Erythroblast (primary cell): ENCODE measurements at regions not wholly inside any gene's neighbourhood (a gene's known extent, or its start where the extent isn't known, plus 50 kb on each side); places are given as distances from the start of the nearest gene placed in this dataset.

Experiments used
- GATA1 ChIP-seq: IDR thresholded peaks from 2 replicates; pipeline ENCODE4 v1.6.1; 2011; ENCODE audit warnings: low read depth, mild to moderate bottlenecking, control low read depth, low read length, moderate library complexity
- POLR2A ChIP-seq: IDR thresholded peaks from 2 replicates; pipeline ENCODE4 v1.6.1; 2011; ENCODE audit warnings: mild to moderate bottlenecking, low read length

GRCh38 chr3:166118049-166118448, 280.8 kb upstream of the BCHE start:
- no peak for TF ChIP-seq POLR2A
- no peak for TF ChIP-seq GATA1
